HepG2 (cell line): ENCODE measurements at regions not wholly inside any gene's neighbourhood (a gene's known extent, or its start where the extent isn't known, plus 50 kb on each side); places are given as distances from the start of the nearest gene placed in this dataset.

Source experiments
- ATAC-seq: fragments of 200-7000 bp; cut with Tn5 transposase; 3 replicates; pipeline ENCODE4 v1.9.1; 2020; ENCODE audit warnings: mild to moderate bottlenecking, moderate library complexity
- BruUV-seq: library from RNA; stranded (reverse); fragments of 400-500 nt; replicated peaks from 2 replicates; lab custom pipeline; 2021; lab: Mats Ljungman, UMichigan
- CTCF ChIA-PET: fragments of 300-600 bp; formaldehyde crosslinking; extraction: SDS; loops from one replicate; lab custom pipeline; 2021; ENCODE audit warnings: low total read pairs, inconsistent platforms, low intra/inter-chr PET ratio; lab: Yijun Ruan, JAX
- POLR2A ChIA-PET: fragments of 350-600 bp; sonication (Branson Sonifier 250); formaldehyde crosslinking; loops from one replicate; lab custom pipeline; 2020; ENCODE audit warnings: antibody characterized with exemption, inconsistent platforms; lab: Yijun Ruan, JAX
- DNase-seq: peaks from one replicate; pipeline ENCODE4 v3.0.0-alpha.2; 2015; ENCODE audit warnings: low spot score
- FAIRE-seq: peaks from 3 replicates; lab custom pipeline; 2011; peaks lifted over from hg19 to GRCh38; lab: Jason Lieb, UNC
- H2AFZ ChIP-seq: one replicate; pipeline ENCODE4 v1.6.1; 2011; ENCODE audit warnings: low read length, inconsistent platforms
- H3K27ac ChIP-seq: fragments of 300-600 bp; 3 replicates; pipeline ENCODE4 v1.8.0; 2011; ENCODE audit warnings: mixed run types, mild to moderate bottlenecking, mixed read lengths, low read length, inconsistent platforms; ENCODE audit not compliant: insufficient read depth; ENCODE audit errors: extremely low read length
- H3K27me3 ChIP-seq, 2 experiments: fragments of 200-600 bp in 1 of 2; 2 replicates in 1 of 2; 3 replicates in 1 of 2; pipeline versions ENCODE4 v1.6.0 to v1.8.0; 2011; ENCODE audit warnings: low read length in 2 of 2, mild to moderate bottlenecking in 2 of 2, moderate library complexity in 2 of 2, inconsistent platforms in 1 of 2; ENCODE audit not compliant: insufficient read depth in 2 of 2, control insufficient read depth in 1 of 2
- H3K36me3 ChIP-seq, 2 experiments: fragments of 200-600 bp in 1 of 2; replicated peaks in 1 of 2; 2 replicates in 1 of 2; 3 replicates in 1 of 2; pipeline versions ENCODE4 v1.5.1 to v1.8.0; 2011; ENCODE audit warnings: low read length in 2 of 2, inconsistent platforms in 1 of 2; ENCODE audit not compliant: insufficient read depth in 2 of 2, control insufficient read depth in 1 of 2
- H3K4me1 ChIP-seq: 2 replicates; pipeline ENCODE4 v1.5.1; 2012; ENCODE audit warnings: low read length, inconsistent platforms; ENCODE audit not compliant: insufficient read depth
- H3K4me2 ChIP-seq: 2 replicates; pipeline ENCODE4 v1.6.0; 2011; ENCODE audit warnings: low read depth, low read length, inconsistent platforms
- H3K4me3 ChIP-seq, 3 experiments: fragments of 200-600 bp in 1 of 3; sonication (generic), shearing (Covaris generic) in 1 of 3; replicated peaks in 1 of 3; 2 replicates each; pipeline ENCODE4 v1.5.1; 2011 to 2016; ENCODE audit warnings: low read length in 3 of 3, inconsistent platforms in 2 of 3, low read depth in 2 of 3, mild to moderate bottlenecking in 2 of 3, control low read depth in 1 of 3, mixed read lengths in 1 of 3; ENCODE audit not compliant: insufficient read depth in 1 of 3
- H3K79me2 ChIP-seq: one replicate; pipeline ENCODE4 v1.6.1; 2011; ENCODE audit warnings: low read length, inconsistent platforms; ENCODE audit not compliant: insufficient read depth
- H3K9ac ChIP-seq: 2 replicates; pipeline ENCODE4 v1.6.0; 2011; ENCODE audit warnings: mild to moderate bottlenecking, low read depth, low read length, inconsistent platforms; ENCODE audit not compliant: insufficient read depth
- H3K9me3 ChIP-seq: 2 replicates; pipeline ENCODE4 v1.5.1; 2012; ENCODE audit warnings: mild to moderate bottlenecking, low read length
- H4K20me1 ChIP-seq: 2 replicates; pipeline ENCODE4 v1.6.0; 2011; ENCODE audit warnings: inconsistent platforms, mild to moderate bottlenecking, low read length, moderate library complexity; ENCODE audit not compliant: insufficient read depth
- HNF4A ChIP-seq: sonication (generic); formaldehyde crosslinking; IDR thresholded peaks from 2 replicates; pipeline ENCODE4 v1.4.0; 2020; ENCODE audit warnings: missing genetic modification reagents
- MAFF ChIP-seq: IDR thresholded peaks from 2 replicates; pipeline ENCODE4 v1.6.1; 2011; ENCODE audit warnings: low read depth, low read length, improper control_type of control experiment
- MAFK ChIP-seq, 2 experiments: IDR thresholded peaks in 1 of 2; conservative IDR thresholded peaks in 1 of 2; 2 replicates each; pipeline ENCODE4 v1.6.1; 2011; ENCODE audit warnings: improper control_type of control experiment in 2 of 2, low read length in 2 of 2
- SOX13 ChIP-seq, 3 experiments: fragments of 450-650 bp in 1 of 3; sonication (generic) in 1 of 3; formaldehyde crosslinking in 1 of 3; IDR thresholded peaks in 2 of 3; conservative IDR thresholded peaks in 1 of 3; 2 replicates each; pipeline versions ENCODE4 v1.5.0 to v1.6.1; 2016 to 2020; ENCODE audit warnings: antibody characterized with exemption in 1 of 3, mild to moderate bottlenecking in 1 of 3, missing compliant biosample characterization in 1 of 3, missing genetic modification reagents in 1 of 3, moderate library complexity in 1 of 3
- ZNF20 ChIP-seq: sonication (generic); formaldehyde crosslinking; IDR thresholded peaks from 2 replicates; pipeline ENCODE4 v1.4.0; 2020; ENCODE audit warnings: mild to moderate bottlenecking, moderate library complexity, missing genetic modification reagents
- ZNF3 ChIP-seq: IDR thresholded peaks from 2 replicates; pipeline ENCODE4 v1.7.0; 2017; ENCODE audit warnings: inconsistent platforms
- ZNF513 ChIP-seq: sonication (generic); formaldehyde crosslinking; conservative IDR thresholded peaks from 2 replicates; pipeline ENCODE4 v1.5.0; 2020; ENCODE audit warnings: missing genetic modification reagents
- ZNF75D ChIP-seq: sonication (generic); formaldehyde crosslinking; IDR thresholded peaks from 2 replicates; pipeline ENCODE4 v1.8.1; 2023; ENCODE audit warnings: missing genetic modification reagents, mild to moderate bottlenecking, borderline replicate concordance
- WGBS: methylation state at CpG from one replicate; pipeline ENCODE4 v1.1.6; 2017; ENCODE audit warnings: low lambda C conversion rate; 5-methylcytosine and 5-hydroxymethylcytosine counted together
- in situ Hi-C: cut with HindIII; loops from 2 replicates; pipeline ENCODE4 v1.10.0; 2017; ENCODE audit warnings: low pct_unique_long_range_greater_than_20kb; ENCODE audit not compliant: extremely low pct_ligation_motif_present
- intact Hi-C: fragments of 100-400 bp; cut with micrococcal nuclease; formaldehyde crosslinking; loops from one replicate; pipeline ENCODE4 v1.10.0; 2022; ENCODE audit not compliant: unreplicated experiment

GRCh38 chr21:31592516-31592915, 67.0 kb upstream of the SOD1 start:
- POLR2A ChIA-PET = no interaction called here
- intact Hi-C loops = no loop called here
- CTCF ChIA-PET = no interaction called here

GRCh38 chr21:31589820-31590219, 69.7 kb upstream of the SOD1 start:
- BruUV-seq = no TSS peak
- intact Hi-C loops = no loop called here
- Histone ChIP-seq H3K27me3 (no peaks in the 10 kb centered on the region), H3K27ac (no peak overlapping the region), H3K9ac (no peak overlapping the region), H4K20me1 (no peaks in the 10 kb centered on the region), H3K79me2 (no peaks in the 10 kb centered on the region), H3K9me3 (no peaks in the 10 kb centered on the region), H3K36me3 (no peaks in the 10 kb centered on the region), H3K4me2 (no peak overlapping the region), H3K4me3 (no peak overlapping the region), H2AFZ (no peak overlapping the region), H3K4me1 (peaks cover 13% of the 10 kb centered on the region)
- in situ Hi-C loops = loop anchor here (10.0 kb wide), 2 partner anchors 245 to 385 kb away; partner anchors contain the start of gene TIAM1
- FAIRE-seq = no peak
- no peak for TF ChIP-seq ZNF75D (CRISPR knock-in tag)
- peak; percentile 33 to 64 for TF ChIP-seq MAFK (conservative IDR thresholded peaks at IDR 0.05 in 1 of 2, IDR thresholded peaks at IDR 0.05 in 1 of 2; ENCODE audit: low read length in 2 of 2)
- no peak for TF ChIP-seq ZNF20
- TF ChIP-seq ZNF513 = no peak
- peak; percentile 19; the same call in 1 of the 2 replicates for TF ChIP-seq MAFF
- no peak for ATAC-seq
- WGBS = 13% methylated on average over 3 of the region's 3 CpGs
- CTCF ChIA-PET = no interaction called here
- POLR2A ChIA-PET = no interaction called here
- DNase-seq = no peak

More at GRCh38 chr21:31592516-31592915, 67.0 kb upstream of the SOD1 start:
- ATAC-seq (peak; percentile 90), DNase-seq (no peak), FAIRE-seq (no peak)
- Histone ChIP-seq H2AFZ (no peak overlapping the region), H3K27ac (no peak overlapping the region), H3K9me3 (no peaks in the 10 kb centered on the region), H4K20me1 (no peaks in the 10 kb centered on the region), H3K4me1 (peaks cover 13% of the 10 kb centered on the region), H3K4me2 (no peak overlapping the region; the same call in 1 of the 2 replicates), H3K36me3 (no peaks in the 10 kb centered on the region), H3K79me2 (no peaks in the 10 kb centered on the region), H3K4me3 (no peak overlapping the region), H3K27me3 (no peaks in the 10 kb centered on the region), H3K9ac (no peak overlapping the region)
- WGBS = 7% methylated on average over 2 of the region's 3 CpGs
- no TSS peak for BruUV-seq
- TF ChIP-seq HNF4A (peak; percentile 34; the same call in 1 of the 2 replicates), SOX13 (IDR thresholded peaks at IDR 0.05) (no peak), SOX13 (CRISPR knock-in tag; conservative IDR thresholded peaks at IDR 0.05 in 1 of 2, IDR thresholded peaks at IDR 0.05 in 1 of 2) (0 out of 4 replicates have a peak, but pooled peaks of 1 of the 2 experiments have one; percentile 17), ZNF3 (CRISPR knock-in tag) (no peak)
- in situ Hi-C loops = no loop called here
